ENCODE measurements at regions not wholly inside any gene's neighbourhood (a gene's known extent, or its start where the extent isn't known, plus 50 kb on each side); places are given as distances from the start of the nearest gene placed in this dataset.

DNA sequence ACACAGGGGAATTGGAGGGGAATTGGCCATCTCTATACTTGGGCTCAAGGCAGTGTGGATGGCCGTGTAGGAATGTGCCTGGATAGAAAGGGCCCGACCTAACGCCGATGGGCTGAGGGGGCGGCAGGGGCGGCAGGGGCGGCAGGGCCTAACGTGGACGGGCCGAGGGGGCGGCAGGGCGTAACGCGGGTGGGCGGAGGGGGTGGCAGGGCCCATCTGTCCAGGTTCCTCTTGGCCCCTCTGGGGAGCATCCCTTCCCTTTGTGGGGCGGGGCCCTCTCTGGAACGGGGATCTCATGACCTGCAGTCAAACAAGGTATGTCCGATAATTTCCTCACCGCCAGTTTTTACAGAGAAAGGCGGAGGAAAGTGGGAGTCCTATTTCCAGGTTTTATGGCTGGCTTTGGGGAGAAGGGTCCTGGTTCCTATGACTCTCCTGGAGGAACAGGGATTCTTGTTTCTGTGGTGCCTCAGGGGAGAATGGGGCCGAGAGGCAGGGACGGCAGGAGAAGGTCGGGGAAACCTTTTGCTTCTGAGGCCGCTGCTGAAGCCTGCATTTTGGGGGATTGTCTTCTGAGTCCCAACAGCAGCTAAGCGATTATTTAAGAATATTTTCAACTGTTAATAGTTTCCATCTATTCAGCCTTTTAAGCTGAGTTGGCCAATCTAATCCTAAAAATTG lies 100.8 kb upstream of the FRMD1 start:
- H3K9me3 ChIP-seq: no peaks in the 10 kb centered on the region
- DNase-seq: no peak
- no peaks in the 10 kb centered on the region for H3K27me3 ChIP-seq
- no peaks in the 10 kb centered on the region for H3K36me3 ChIP-seq
- 86 to 91% methylated on average over 6 to 25 of the region's 25 CpGs for WGBS, 2 donors (ENCODE audit: low coverage in 1 of 2)
- intact Hi-C loops (cut with DNase I; ENCODE audit: low total_unique reads): loop anchor here (5.0 kb wide), 1 partner anchor 223 kb away; no protein-coding TSS in a partner anchor
- H3K4me3 ChIP-seq: no peak overlapping the region
- no peak for TF ChIP-seq POLR2AphosphoS5 (IDR thresholded peaks at IDR 0.05)
- no peak for TF ChIP-seq POLR2A (IDR thresholded peaks at IDR 0.05)
- TF ChIP-seq, protein P1, sequence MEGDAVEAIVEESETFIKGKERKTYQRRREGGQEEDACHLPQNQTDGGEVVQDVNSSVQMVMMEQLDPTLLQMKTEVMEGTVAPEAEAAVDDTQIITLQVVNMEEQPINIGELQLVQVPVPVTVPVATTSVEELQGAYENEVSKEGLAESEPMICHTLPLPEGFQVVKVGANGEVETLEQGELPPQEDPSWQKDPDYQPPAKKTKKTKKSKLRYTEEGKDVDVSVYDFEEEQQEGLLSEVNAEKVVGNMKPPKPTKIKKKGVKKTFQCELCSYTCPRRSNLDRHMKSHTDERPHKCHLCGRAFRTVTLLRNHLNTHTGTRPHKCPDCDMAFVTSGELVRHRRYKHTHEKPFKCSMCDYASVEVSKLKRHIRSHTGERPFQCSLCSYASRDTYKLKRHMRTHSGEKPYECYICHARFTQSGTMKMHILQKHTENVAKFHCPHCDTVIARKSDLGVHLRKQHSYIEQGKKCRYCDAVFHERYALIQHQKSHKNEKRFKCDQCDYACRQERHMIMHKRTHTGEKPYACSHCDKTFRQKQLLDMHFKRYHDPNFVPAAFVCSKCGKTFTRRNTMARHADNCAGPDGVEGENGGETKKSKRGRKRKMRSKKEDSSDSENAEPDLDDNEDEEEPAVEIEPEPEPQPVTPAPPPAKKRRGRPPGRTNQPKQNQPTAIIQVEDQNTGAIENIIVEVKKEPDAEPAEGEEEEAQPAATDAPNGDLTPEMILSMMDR (IDR thresholded peaks at IDR 0.05): no peak
- no peak for TF ChIP-seq EP300 (IDR thresholded peaks at IDR 0.05; ENCODE audit: low read depth)
- H3K27ac ChIP-seq: no peak overlapping the region
- in situ Hi-C loops (cut with MboI; ENCODE audit: low pct_ligation_motif_present in 1 of 4, low pct_unique_long_range_greater_than_20kb in 1 of 4, low sequenced_read_pairs in 3 of 4): no loop called here
- H3K4me1 ChIP-seq: no peaks in the 10 kb centered on the region

DNA sequence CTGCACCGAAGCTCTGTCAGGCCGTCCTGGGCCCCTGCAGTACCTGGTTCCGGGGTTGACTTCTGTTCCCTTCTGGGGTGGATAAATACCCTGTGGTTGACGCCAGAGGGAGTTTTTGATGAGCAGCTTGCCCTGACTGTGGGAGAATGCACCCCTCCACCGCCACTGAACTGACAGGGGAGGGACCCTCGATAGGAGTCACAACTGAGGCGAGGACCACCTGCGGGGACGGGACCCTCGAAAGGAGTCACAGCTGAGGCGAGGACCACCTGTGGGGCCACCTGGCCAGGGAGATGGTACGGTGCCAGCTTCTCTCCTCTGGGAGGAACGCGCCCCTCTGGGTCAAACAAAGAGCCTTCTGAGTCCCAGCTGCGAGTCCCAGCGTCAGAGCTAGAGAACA lies 100.1 kb upstream of the FRMD1 start:
- Histone ChIP-seq H3K27me3 (no peaks in the 10 kb centered on the region), H3K27ac (no peak overlapping the region), H3K9me3 (no peaks in the 10 kb centered on the region), H3K4me1 (peaks cover 0 to 2% (median 0%) of the 10 kb centered on the region in 4 donors), H3K4me3 (no peak overlapping the region), H3K36me3 (no peaks in the 10 kb centered on the region)
- DNase-seq: no peak
- intact Hi-C loops (cut with DNase I; ENCODE audit: low total_unique reads) (no loop called here), in situ Hi-C loops (cut with MboI; ENCODE audit: low pct_ligation_motif_present in 1 of 4, low pct_unique_long_range_greater_than_20kb in 1 of 4, low sequenced_read_pairs in 3 of 4) (no loop called here)
- no peak for TF ChIP-seq POLR2A (IDR thresholded peaks at IDR 0.05)
- no peak for TF ChIP-seq POLR2AphosphoS5 (IDR thresholded peaks at IDR 0.05)
- no peak for TF ChIP-seq EP300 (IDR thresholded peaks at IDR 0.05; ENCODE audit: low read depth)
- TF ChIP-seq, protein P1 (IDR thresholded peaks at IDR 0.05): no peak
- 84 to 95% methylated on average over 4 to 16 of the region's 16 CpGs for WGBS, 2 donors (ENCODE audit: low coverage in 1 of 2)

DNA sequence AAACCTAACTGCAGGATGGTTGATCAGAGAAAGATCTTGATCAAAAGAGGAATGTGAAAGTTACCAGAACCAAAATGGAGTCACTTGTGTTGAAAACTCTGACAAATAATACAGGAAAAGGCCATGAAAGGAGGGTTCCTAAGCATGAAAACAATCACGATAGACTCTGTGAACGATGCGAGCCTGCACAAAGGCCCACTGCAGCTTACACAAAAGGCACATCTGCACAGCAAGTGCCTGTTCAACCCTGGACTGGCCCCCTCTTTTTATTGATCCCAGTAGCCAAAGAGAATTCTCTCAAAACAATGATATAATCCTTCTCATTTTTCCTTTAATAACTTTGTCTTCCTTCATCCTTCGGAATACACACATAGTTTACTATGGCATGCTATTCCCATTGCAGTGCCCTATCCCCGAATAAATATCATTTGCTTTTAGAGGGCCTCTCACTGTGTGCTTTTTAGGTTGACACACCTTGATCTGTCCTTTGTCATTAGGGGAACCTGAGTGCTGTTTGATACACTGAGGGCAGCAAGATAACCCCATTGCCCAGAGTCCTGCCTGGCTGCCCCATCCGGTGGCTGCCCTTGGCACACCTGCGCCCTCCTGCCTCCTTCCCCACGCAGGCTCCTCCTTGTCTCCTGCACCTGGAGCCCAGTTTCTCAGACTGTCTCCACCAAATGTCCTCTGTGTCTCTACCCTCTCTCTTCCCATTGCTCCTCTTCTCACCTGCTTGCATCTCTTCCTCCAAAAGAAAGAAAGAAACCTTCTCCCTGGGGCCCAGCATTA lies 98.3 kb upstream of the FRMD1 start:
- WGBS, 2 donors (ENCODE audit: low coverage in 1 of 2): 84 to 86% methylated on average over 6 to 8 of the region's 8 CpGs
- Histone ChIP-seq H3K4me3 (no peak overlapping the region), H3K9me3 (no peaks in the 10 kb centered on the region), H3K27ac (no peak overlapping the region), H3K36me3 (no peaks in the 10 kb centered on the region), H3K27me3 (no peaks in the 10 kb centered on the region), H3K4me1 (peaks cover 0 to 12% (median 9%) of the 10 kb centered on the region in 4 donors)
- no peak for TF ChIP-seq POLR2A (IDR thresholded peaks at IDR 0.05)
- TF ChIP-seq POLR2AphosphoS5 (IDR thresholded peaks at IDR 0.05): no peak
- TF ChIP-seq EP300 (IDR thresholded peaks at IDR 0.05; ENCODE audit: low read depth): no peak
- TF ChIP-seq, protein P1 (IDR thresholded peaks at IDR 0.05): no peak
- in situ Hi-C loops (cut with MboI; ENCODE audit: low pct_ligation_motif_present in 1 of 4, low pct_unique_long_range_greater_than_20kb in 1 of 4, low sequenced_read_pairs in 3 of 4): no loop called here
- intact Hi-C loops (cut with DNase I; ENCODE audit: low total_unique reads): no loop called here
- DNase-seq: no peak

DNA sequence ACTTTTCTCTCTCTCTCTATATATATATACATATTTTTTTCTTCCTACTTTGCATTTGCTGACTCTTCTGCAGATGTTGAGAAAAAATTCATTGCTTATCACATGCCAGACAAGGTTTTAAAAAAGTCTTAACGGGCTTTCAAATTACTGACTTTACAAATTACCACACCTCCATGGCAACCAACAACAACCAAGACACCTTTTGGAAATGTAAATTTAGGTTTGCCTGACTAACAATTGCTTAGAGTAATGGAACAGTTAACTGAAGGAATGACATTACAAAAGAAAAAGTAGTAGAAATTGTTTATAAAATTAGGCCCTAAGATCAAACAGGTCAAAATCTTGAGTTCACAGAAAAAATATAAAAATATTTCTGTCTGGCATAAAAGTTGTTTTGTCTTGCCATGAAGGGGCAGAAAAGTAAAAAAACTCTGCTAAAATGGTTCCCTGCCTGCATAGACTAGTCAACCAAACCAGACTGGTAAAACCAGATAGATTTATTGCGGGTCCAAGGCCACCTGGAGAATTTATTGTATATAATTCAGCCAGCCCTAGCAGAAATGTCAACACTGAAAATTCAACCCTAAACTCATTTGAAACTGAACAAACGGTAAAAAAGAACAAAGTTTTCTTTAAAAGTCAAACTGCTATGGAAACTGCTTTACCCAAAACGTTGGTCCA lies 92.8 kb upstream of the FRMD1 start:
- peak overlapping the region; percentile 59 to 83 (median 71) for H3K27ac ChIP-seq

More for the DNA sequence above, 92.8 kb upstream of the FRMD1 start:
- no peaks in the 10 kb centered on the region for H3K9me3 ChIP-seq
- WGBS, 2 donors (ENCODE audit: low coverage in 1 of 2): 14 to 29% methylated on average over 3 to 4 of the region's 4 CpGs
- H3K27me3 ChIP-seq: no peaks in the 10 kb centered on the region
- no peaks in the 10 kb centered on the region for H3K36me3 ChIP-seq
- H3K4me3 ChIP-seq: no peak overlapping the region
- peak; percentile 51 for DNase-seq
- intact Hi-C loops (cut with DNase I; ENCODE audit: low total_unique reads): no loop called here
- peaks cover 0 to 27% (median 18%) of the 10 kb centered on the region in 4 donors for H3K4me1 ChIP-seq
- TF ChIP-seq EP300 (IDR thresholded peaks at IDR 0.05; ENCODE audit: low read depth) (no peak), POLR2AphosphoS5 (IDR thresholded peaks at IDR 0.05) (peak in 1 of 3 donors; percentile 48), POLR2A (IDR thresholded peaks at IDR 0.05) (no peak)
- TF ChIP-seq, protein P1 (IDR thresholded peaks at IDR 0.05): no peak
- in situ Hi-C loops (cut with MboI; ENCODE audit: low pct_ligation_motif_present in 1 of 4, low pct_unique_long_range_greater_than_20kb in 1 of 4, low sequenced_read_pairs in 3 of 4): loop anchor here in 1 of 4 donors (25.0 kb wide), 1 partner anchor 715 kb away; no protein-coding TSS in a partner anchor
